ENCODE measurements at regions not wholly inside any gene's neighbourhood (a gene's known extent, or its start where the extent isn't known, plus 50 kb on each side); places are given as distances from the start of the nearest gene placed in this dataset.

- Histone ChIP-seq H3K27ac (ENCODE audit: control insufficient read depth, insufficient read depth, low read length) (no peak overlapping the region), H3K9me1 (ENCODE audit: control insufficient read depth, extremely low read depth, insufficient read depth, low read length) (no peaks in the 10 kb centered on the region), H3K9me3 (ENCODE audit: control insufficient read depth, low read depth, low read length) (no peaks in the 10 kb centered on the region), H3K36me3 (ENCODE audit: control insufficient read depth in 2 of 2, extremely low read depth in 1 of 2, insufficient read depth in 2 of 2, low read length in 2 of 2) (no peaks in the 10 kb centered on the region), H3K4me3 (ENCODE audit: control insufficient read depth in 2 of 3, extremely low read depth in 1 of 3, insufficient read depth in 2 of 3, low read depth in 1 of 3, low read length in 3 of 3) (no peak overlapping the region), H3K4me2 (ENCODE audit: control insufficient read depth, extremely low read depth, insufficient read depth, low read depth, low read length) (no peak overlapping the region), H3K79me2 (ENCODE audit: control insufficient read depth, insufficient read depth, low read length) (no peaks in the 10 kb centered on the region), H3K4me1 (ENCODE audit: control insufficient read depth, extremely low read depth, insufficient read depth, low read length) (no peaks in the 10 kb centered on the region), H4K20me1 (ENCODE audit: control insufficient read depth, extremely low read depth, insufficient read depth, low read length) (no peaks in the 10 kb centered on the region), H2AFZ (ENCODE audit: control insufficient read depth, low read length) (no peak overlapping the region), H3K27me3 (ENCODE audit: control insufficient read depth, extremely low read depth, insufficient read depth, low read length) (peaks cover 31% of the 10 kb centered on the region), H3K9ac (ENCODE audit: control insufficient read depth, extremely low read depth, insufficient read depth, low read length) (no peak overlapping the region)
- TF ChIP-seq EZH2 (IDR thresholded peaks at IDR 0.05; ENCODE audit: low read length): no peak
- TF ChIP-seq, protein P1, sequence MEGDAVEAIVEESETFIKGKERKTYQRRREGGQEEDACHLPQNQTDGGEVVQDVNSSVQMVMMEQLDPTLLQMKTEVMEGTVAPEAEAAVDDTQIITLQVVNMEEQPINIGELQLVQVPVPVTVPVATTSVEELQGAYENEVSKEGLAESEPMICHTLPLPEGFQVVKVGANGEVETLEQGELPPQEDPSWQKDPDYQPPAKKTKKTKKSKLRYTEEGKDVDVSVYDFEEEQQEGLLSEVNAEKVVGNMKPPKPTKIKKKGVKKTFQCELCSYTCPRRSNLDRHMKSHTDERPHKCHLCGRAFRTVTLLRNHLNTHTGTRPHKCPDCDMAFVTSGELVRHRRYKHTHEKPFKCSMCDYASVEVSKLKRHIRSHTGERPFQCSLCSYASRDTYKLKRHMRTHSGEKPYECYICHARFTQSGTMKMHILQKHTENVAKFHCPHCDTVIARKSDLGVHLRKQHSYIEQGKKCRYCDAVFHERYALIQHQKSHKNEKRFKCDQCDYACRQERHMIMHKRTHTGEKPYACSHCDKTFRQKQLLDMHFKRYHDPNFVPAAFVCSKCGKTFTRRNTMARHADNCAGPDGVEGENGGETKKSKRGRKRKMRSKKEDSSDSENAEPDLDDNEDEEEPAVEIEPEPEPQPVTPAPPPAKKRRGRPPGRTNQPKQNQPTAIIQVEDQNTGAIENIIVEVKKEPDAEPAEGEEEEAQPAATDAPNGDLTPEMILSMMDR (optimal IDR thresholded peaks at IDR 0.05 in 1 of 3, IDR thresholded peaks at IDR 0.05 in 1 of 3, conservative IDR thresholded peaks at IDR 0.05 in 1 of 3; ENCODE audit: extremely low read depth in 1 of 3, insufficient read depth in 2 of 3, low read length in 3 of 3): no peak
- dilution Hi-C loops (cut with MboI; ENCODE audit: extremely low pct_ligation_motif_present, low sequenced_read_pairs): no loop called here
- DNase-seq (ENCODE audit: low read depth, low spot score): no peak
- FAIRE-seq: no peak
Measured at GRCh38 chr14:100659345-100660001, 67.2 kb upstream of the DLK1 start.

DNA sequence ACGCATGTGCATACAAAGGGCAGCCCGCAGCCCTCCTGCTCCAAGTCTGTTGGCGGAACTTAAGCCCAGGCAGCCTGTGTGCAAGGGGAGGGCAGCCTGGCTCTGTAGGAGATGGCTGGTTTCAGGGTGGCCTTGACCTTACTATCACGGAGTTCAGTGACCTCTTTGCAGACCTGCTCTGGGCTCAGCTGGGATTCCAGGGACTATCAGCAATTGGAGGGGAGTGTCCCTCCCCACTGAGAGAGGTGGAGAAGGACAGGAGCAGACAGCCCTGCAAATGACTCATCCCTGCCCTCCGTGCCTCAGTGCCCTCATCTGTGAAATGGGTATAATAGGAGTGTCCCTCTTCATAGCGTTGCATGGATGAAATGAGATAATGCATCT, 66.2 kb upstream of the DLK1 start:
- Histone ChIP-seq H4K20me1 (ENCODE audit: control insufficient read depth, extremely low read depth, insufficient read depth, low read length) (no peaks in the 10 kb centered on the region), H3K9me1 (ENCODE audit: control insufficient read depth, extremely low read depth, insufficient read depth, low read length) (no peaks in the 10 kb centered on the region), H3K9ac (ENCODE audit: control insufficient read depth, extremely low read depth, insufficient read depth, low read length) (no peak overlapping the region), H3K79me2 (ENCODE audit: control insufficient read depth, insufficient read depth, low read length) (no peaks in the 10 kb centered on the region), H3K27ac (ENCODE audit: control insufficient read depth, insufficient read depth, low read length) (no peak overlapping the region), H3K4me2 (ENCODE audit: control insufficient read depth, extremely low read depth, insufficient read depth, low read depth, low read length) (no peak overlapping the region), H3K27me3 (ENCODE audit: control insufficient read depth, extremely low read depth, insufficient read depth, low read length) (peaks cover 23% of the 10 kb centered on the region), H2AFZ (ENCODE audit: control insufficient read depth, low read length) (no peak overlapping the region), H3K36me3 (ENCODE audit: control insufficient read depth in 2 of 2, extremely low read depth in 1 of 2, insufficient read depth in 2 of 2, low read length in 2 of 2) (no peaks in the 10 kb centered on the region), H3K4me1 (ENCODE audit: control insufficient read depth, extremely low read depth, insufficient read depth, low read length) (no peaks in the 10 kb centered on the region), H3K4me3 (ENCODE audit: control insufficient read depth in 2 of 3, extremely low read depth in 1 of 3, insufficient read depth in 2 of 3, low read depth in 1 of 3, low read length in 3 of 3) (no peak overlapping the region), H3K9me3 (ENCODE audit: control insufficient read depth, low read depth, low read length) (no peaks in the 10 kb centered on the region)
- DNase-seq (ENCODE audit: low read depth, low spot score): no peak
- no peak for FAIRE-seq
- TF ChIP-seq, protein P1 (optimal IDR thresholded peaks at IDR 0.05 in 1 of 3, IDR thresholded peaks at IDR 0.05 in 1 of 3, conservative IDR thresholded peaks at IDR 0.05 in 1 of 3; ENCODE audit: extremely low read depth in 1 of 3, insufficient read depth in 2 of 3, low read length in 3 of 3): no peak
- no peak for TF ChIP-seq EZH2 (IDR thresholded peaks at IDR 0.05; ENCODE audit: low read length)
- dilution Hi-C loops (cut with MboI; ENCODE audit: extremely low pct_ligation_motif_present, low sequenced_read_pairs): no loop called here
